Keratinocyte (primary cell): ENCODE measurements at regions not wholly inside any gene's neighbourhood (a gene's known extent, or its start where the extent isn't known, plus 50 kb on each side); places are given as distances from the start of the nearest gene placed in this dataset.

ENCODE experiments used
- CTCF ChIP-seq, 3 experiments: IDR thresholded peaks in 1 of 3; conservative IDR thresholded peaks in 1 of 3; optimal IDR thresholded peaks in 1 of 3; 2 replicates in 2 of 3; 3 replicates in 1 of 3; pipeline versions ENCODE3 to v1.5.1; 2011; ENCODE audit warnings: low read length in 3 of 3, mild to moderate bottlenecking in 3 of 3, moderate library complexity in 2 of 3, control low read depth in 1 of 3, inconsistent platforms in 1 of 3; ENCODE audit not compliant: insufficient read depth in 2 of 3; ENCODE audit errors: extremely low read depth in 1 of 3
- EZH2 ChIP-seq: IDR thresholded peaks from one replicate; pipeline ENCODE4 v1.6.1; 2012; ENCODE audit warnings: inconsistent platforms, mild to moderate bottlenecking, low read length, moderate library complexity

DNA sequence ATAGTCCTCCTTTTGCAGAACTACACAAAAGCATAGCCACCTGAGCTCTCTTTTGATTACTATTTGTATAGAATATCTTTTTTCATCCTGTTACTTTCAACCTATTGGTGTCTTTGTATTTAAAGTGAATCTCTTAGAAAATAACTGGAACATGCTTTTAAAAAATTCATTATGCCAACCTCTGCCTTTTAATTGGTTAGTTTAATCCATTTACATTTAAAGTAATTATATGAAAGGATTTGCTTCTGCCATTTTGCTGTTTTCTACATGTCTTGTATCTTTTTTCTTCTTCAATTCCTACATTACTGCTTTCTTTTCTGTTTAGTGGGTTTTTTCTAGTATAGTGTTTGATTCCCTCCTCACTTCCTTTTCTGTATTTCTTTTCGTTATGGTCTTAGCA is 407.5 kb upstream of the ZEB2 start:
- TF ChIP-seq CTCF (optimal IDR thresholded peaks at IDR 0.05 in 1 of 3, IDR thresholded peaks at IDR 0.05 in 1 of 3, conservative IDR thresholded peaks at IDR 0.05 in 1 of 3; ENCODE audit: extremely low read depth in 1 of 3, insufficient read depth in 2 of 3, low read length in 3 of 3) (no peak), EZH2 (no peak)
